ENCODE measurements at regions not wholly inside any gene's neighbourhood (a gene's known extent, or its start where the extent isn't known, plus 50 kb on each side); places are given as distances from the start of the nearest gene placed in this dataset.

DNA sequence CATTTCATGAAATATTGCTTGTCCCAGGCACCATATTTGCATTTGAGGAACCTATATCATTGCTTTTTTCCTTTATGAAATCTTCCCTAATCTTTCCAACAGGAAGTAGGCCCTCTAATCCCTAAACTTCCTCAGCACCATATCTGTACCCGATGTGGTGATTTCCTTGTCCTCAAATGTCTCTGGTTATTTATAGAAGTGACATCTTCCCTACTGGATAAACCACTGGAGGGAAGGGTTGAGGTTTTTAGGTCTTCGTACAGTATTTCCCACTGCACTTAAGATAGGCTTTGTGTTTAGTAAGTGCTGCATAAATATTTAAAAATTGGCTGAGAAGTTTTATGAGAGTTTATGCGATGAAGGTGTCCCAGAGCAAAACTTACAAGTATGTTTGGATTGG is 54.9 kb upstream of the TMEM170B start:
- TF ChIP-seq CTCF (IDR thresholded peaks at IDR 0.05) (no peak), EP300 (IDR thresholded peaks at IDR 0.05) (no peak), POLR2A (IDR thresholded peaks at IDR 0.05) (no peak)
- Histone ChIP-seq H3K4me3 (no peak overlapping the region), H3K4me1 (peaks cover 0 to 14% (median 2%) of the 10 kb centered on the region in 4 donors), H3K9me3 (no peaks in the 10 kb centered on the region), H3K27ac (no peak overlapping the region), H3K27me3 (no peaks in the 10 kb centered on the region), H3K36me3 (no peaks in the 10 kb centered on the region)
- 68 to 72% methylated on average over 3 of the region's 3 CpGs for WGBS, 2 donors
- DNase-seq (ENCODE audit: low spot score in 2 of 2) = no peak

GRCh38 chr6:11480541-11480940 is 57.0 kb upstream of the TMEM170B start:
- Histone ChIP-seq H3K36me3 (no peaks in the 10 kb centered on the region), H3K27ac (no peak overlapping the region), H3K27me3 (no peaks in the 10 kb centered on the region), H3K4me1 (peaks cover 0 to 6% (median 2%) of the 10 kb centered on the region in 4 donors), H3K9me3 (no peaks in the 10 kb centered on the region), H3K4me3 (no peak overlapping the region)
- WGBS, 2 donors = 46 to 52% methylated on average over 4 of the region's 4 CpGs
- DNase-seq (ENCODE audit: low spot score in 2 of 2) = no peak
- TF ChIP-seq CTCF (IDR thresholded peaks at IDR 0.05) = no peak
- TF ChIP-seq POLR2A (IDR thresholded peaks at IDR 0.05) = no peak
- TF ChIP-seq EP300 (IDR thresholded peaks at IDR 0.05) = no peak

GRCh38 chr6:11479296-11479695 is 58.3 kb upstream of the TMEM170B start:
- Histone ChIP-seq H3K36me3 (no peaks in the 10 kb centered on the region), H3K27ac (no peak overlapping the region), H3K27me3 (no peaks in the 10 kb centered on the region), H3K4me1 (no peaks in the 10 kb centered on the region), H3K9me3 (no peaks in the 10 kb centered on the region), H3K4me3 (no peak overlapping the region)
- 85 to 90% methylated on average over 1 of the region's 1 CpG for WGBS, 2 donors
- TF ChIP-seq POLR2A (IDR thresholded peaks at IDR 0.05) = no peak
- DNase-seq (ENCODE audit: low spot score in 2 of 2) = no peak

DNA sequence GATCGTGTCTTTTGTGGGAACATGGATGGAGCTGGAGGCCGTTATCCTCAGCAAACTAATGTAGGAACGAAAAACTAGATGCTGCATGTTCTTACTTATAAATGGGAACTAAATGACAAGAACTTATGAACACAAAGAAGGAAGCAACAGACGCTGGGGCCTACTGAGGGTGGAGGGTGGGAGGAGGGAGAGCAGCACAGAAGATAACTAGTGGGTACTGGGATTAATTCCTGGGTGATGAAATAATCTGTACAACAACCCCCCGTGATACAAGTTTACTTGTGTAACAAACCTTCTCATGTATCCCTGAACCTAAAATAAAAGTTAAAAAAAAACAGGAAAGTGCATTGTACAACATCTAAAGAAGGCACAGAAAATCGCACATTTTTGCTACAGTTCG is 59.0 kb upstream of the TMEM170B start:
- Histone ChIP-seq H3K4me1 (peaks cover 0 to 4% (median 0%) of the 10 kb centered on the region in 4 donors), H3K9me3 (no peaks in the 10 kb centered on the region), H3K36me3 (no peaks in the 10 kb centered on the region), H3K4me3 (no peak overlapping the region), H3K27ac (no peak overlapping the region), H3K27me3 (no peaks in the 10 kb centered on the region)
- no peak for DNase-seq (ENCODE audit: low spot score in 2 of 2)
- WGBS, 2 donors = 73 to 74% methylated on average over 7 of the region's 7 CpGs
- no peak for TF ChIP-seq CTCF (IDR thresholded peaks at IDR 0.05)
- TF ChIP-seq POLR2A (IDR thresholded peaks at IDR 0.05) = no peak
- TF ChIP-seq EP300 (IDR thresholded peaks at IDR 0.05) = no peak

- no peaks in the 10 kb centered on the region for H3K9me3 ChIP-seq
- no peak for TF ChIP-seq CTCF (IDR thresholded peaks at IDR 0.05)
- TF ChIP-seq EP300 (IDR thresholded peaks at IDR 0.05) = no peak
- no peak for TF ChIP-seq POLR2A (IDR thresholded peaks at IDR 0.05)
- DNase-seq (ENCODE audit: low spot score in 2 of 2) = no peak
These were observed 62.5 kb upstream of the TMEM170B start for GRCh38 chr6:11475016-11475415.

More at GRCh38 chr6:11475016-11475415, 62.5 kb upstream of the TMEM170B start:
- peaks cover 0 to 9% (median 4%) of the 10 kb centered on the region in 4 donors for H3K4me1 ChIP-seq
- no peaks in the 10 kb centered on the region for H3K36me3 ChIP-seq
- no peak overlapping the region for H3K4me3 ChIP-seq
- H3K27ac ChIP-seq = no peak overlapping the region
- no peaks in the 10 kb centered on the region for H3K27me3 ChIP-seq
